HL-60 (cell line): ENCODE measurements at regions not wholly inside any gene's neighbourhood (a gene's known extent, or its start where the extent isn't known, plus 50 kb on each side); places are given as distances from the start of the nearest gene placed in this dataset.

ENCODE experiments used
- GABPA ChIP-seq: IDR thresholded peaks from 2 replicates; pipeline ENCODE4 v1.6.1; 2012; ENCODE audit warnings: low read depth
- POLR2AphosphoS5 ChIP-seq: IDR thresholded peaks from 2 replicates; pipeline ENCODE4 v1.6.1; 2012; ENCODE audit warnings: low read depth
- SPI1 ChIP-seq: IDR thresholded peaks from 2 replicates; pipeline ENCODE4 v1.6.1; 2012; ENCODE audit warnings: low read depth, mild to moderate bottlenecking, borderline replicate concordance
- TF ChIP-seq, protein P1 (sequence below): IDR thresholded peaks from one replicate; pipeline ENCODE4 v1.5.1; 2011; ENCODE audit warnings: low read length, control low read depth, inconsistent platforms; ENCODE audit not compliant: insufficient read depth

DNA sequence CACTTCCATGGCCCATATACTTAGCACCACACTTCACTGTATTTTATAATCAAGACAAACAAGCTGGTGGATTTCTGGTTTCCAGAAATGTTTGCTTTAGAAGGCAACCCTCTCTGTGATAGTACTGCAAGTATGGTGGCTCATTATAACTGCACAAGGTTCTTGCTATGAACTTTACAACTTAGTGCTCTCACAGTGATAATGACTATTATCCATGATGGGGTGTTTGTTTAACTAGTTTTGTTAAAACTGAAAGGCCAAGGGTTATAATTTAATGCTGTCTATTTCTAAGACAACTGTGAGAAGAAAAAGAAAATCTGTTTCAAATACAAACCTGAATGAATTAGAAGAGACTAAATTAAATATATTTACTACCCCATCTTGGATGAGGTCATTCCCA, 903.2 kb downstream of the ADGRL2 start:
- TF ChIP-seq GABPA (no peak), SPI1 (no peak), POLR2AphosphoS5 (no peak)
- TF ChIP-seq, protein P1, sequence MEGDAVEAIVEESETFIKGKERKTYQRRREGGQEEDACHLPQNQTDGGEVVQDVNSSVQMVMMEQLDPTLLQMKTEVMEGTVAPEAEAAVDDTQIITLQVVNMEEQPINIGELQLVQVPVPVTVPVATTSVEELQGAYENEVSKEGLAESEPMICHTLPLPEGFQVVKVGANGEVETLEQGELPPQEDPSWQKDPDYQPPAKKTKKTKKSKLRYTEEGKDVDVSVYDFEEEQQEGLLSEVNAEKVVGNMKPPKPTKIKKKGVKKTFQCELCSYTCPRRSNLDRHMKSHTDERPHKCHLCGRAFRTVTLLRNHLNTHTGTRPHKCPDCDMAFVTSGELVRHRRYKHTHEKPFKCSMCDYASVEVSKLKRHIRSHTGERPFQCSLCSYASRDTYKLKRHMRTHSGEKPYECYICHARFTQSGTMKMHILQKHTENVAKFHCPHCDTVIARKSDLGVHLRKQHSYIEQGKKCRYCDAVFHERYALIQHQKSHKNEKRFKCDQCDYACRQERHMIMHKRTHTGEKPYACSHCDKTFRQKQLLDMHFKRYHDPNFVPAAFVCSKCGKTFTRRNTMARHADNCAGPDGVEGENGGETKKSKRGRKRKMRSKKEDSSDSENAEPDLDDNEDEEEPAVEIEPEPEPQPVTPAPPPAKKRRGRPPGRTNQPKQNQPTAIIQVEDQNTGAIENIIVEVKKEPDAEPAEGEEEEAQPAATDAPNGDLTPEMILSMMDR = no peak
